ENCODE measurements at regions not wholly inside any gene's neighbourhood (a gene's known extent, or its start where the extent isn't known, plus 50 kb on each side); places are given as distances from the start of the nearest gene placed in this dataset.

DNA sequence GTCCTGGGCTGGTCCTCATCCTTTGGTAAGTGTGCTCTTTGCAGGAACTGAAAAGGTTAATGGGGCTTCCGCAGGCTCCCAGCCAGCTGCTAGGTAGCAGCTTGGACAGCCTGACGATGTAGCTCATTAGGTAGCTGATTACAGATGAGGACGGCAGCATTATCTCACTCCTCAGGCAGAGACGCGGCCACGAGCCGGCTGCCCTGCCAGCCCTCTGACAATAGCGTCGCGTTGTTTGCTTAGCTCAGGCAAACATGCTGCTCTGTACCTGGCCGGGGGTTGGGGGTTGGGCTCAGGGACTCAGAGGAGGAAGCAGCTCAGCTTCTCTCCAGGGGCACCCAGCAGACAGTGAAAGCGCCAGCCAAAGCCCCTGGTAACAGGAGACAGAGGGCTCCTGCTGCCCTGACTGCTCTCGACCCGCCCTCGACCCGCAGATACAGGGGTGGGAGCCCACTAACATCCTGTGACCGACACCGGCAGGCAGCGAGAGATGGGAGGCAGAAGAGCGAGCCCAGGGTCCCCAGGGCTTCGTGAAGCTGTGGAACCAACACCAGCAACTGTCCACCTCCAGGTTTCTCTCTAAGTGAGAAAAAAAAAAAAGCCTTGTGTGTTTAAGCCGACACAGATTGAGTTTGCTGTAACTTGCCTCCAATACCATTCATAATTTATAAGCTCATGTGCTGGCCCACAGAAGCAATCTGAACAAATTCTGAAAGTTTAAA, 53.4 kb upstream of the DLK1 start:
- TF ChIP-seq GATA2 (IDR thresholded peaks at IDR 0.05; ENCODE audit: low read depth, low read length) = 0 out of 2 replicates have a peak, but pooled peaks have one; percentile 29
- no peak for TF ChIP-seq GATA3 (IDR thresholded peaks at IDR 0.05; ENCODE audit: low read depth, low read length)

All from SH-SY5Y (cell line).